Right atrium auricular region (tissue), 2 donors: ENCODE measurements at regions not wholly inside any gene's neighbourhood (a gene's known extent, or its start where the extent isn't known, plus 50 kb on each side); places are given as distances from the start of the nearest gene placed in this dataset.

Experiments used
- DNase-seq: peaks from one replicate; pipeline ENCODE4 v3.0.0-alpha.2; 2019; ENCODE audit warnings: low spot score
- H3K27ac ChIP-seq, 2 donors: fragments of 200-600 bp; sonication (generic); 1 replicate in 1 of 2; 2 replicates in 1 of 2; pipeline ENCODE4 v1.5.1; 2016 to 2019
- H3K27me3 ChIP-seq, 2 donors: fragments of 200-600 bp; sonication (generic); one replicate each; pipeline versions ENCODE4 v1.5.1 to v1.6.0; 2017 to 2019
- H3K36me3 ChIP-seq: fragments of 200-600 bp; sonication (generic); one replicate; pipeline ENCODE4 v1.5.1; 2016
- H3K4me1 ChIP-seq, 2 donors: fragments of 200-600 bp; sonication (generic); one replicate each; pipeline versions ENCODE4 v1.5.1 to v1.6.0; 2017 to 2019
- H3K4me3 ChIP-seq, 2 donors: fragments of 200-600 bp; sonication (generic); 1 replicate in 1 of 2; 2 replicates in 1 of 2; pipeline ENCODE4 v1.5.1; 2017 to 2019; ENCODE audit warnings: mild to moderate bottlenecking in 1 of 2, moderate library complexity in 1 of 2
- H3K9me3 ChIP-seq, 2 donors: fragments of 200-600 bp; sonication (generic); one replicate each; pipeline ENCODE4 v1.5.1; 2019
- CTCF ChIP-seq, 2 donors: fragments of 200-600 bp; sonication (generic); IDR thresholded peaks; one replicate each; pipeline ENCODE4 v1.5.1; 2019; ENCODE audit warnings: antibody characterized with exemption in 2 of 2

- Histone ChIP-seq H3K27me3 (no peaks in the 10 kb centered on the region), H3K4me1 (no peaks in the 10 kb centered on the region), H3K9me3 (peaks cover 0 to 4% of the 10 kb centered on the region in 2 donors), H3K36me3 (no peaks in the 10 kb centered on the region), H3K27ac (no peak overlapping the region), H3K4me3 (no peak overlapping the region)
- no peak for TF ChIP-seq CTCF (IDR thresholded peaks at IDR 0.05)
- DNase-seq, result no peak
These were observed 1035.9 kb downstream of the TRHDE start for GRCh38 chr12:73308079-73308478.

DNA sequence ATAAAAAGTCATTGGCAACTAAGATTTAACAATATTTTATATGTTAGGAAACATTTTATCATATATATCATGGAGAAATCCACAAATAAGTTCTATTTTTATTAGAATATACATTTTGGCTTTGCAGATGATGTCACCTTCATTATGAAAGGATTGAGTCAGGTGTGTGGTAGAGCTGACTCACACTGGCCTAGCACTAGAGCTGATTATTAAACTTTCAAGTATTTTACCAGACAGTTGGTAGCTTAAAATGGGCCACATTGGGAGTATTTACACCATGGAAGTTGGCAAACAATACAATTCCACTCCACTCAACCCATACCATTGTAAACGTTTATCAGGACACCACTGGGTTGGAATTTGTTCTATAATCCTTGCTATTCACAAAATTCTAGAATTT, 1036.6 kb downstream of the TRHDE start:
- Histone ChIP-seq H3K4me3 (no peak overlapping the region), H3K36me3 (no peaks in the 10 kb centered on the region), H3K4me1 (no peaks in the 10 kb centered on the region), H3K27ac (no peak overlapping the region), H3K9me3 (peaks cover 0 to 4% of the 10 kb centered on the region in 2 donors), H3K27me3 (no peaks in the 10 kb centered on the region)
- no peak for TF ChIP-seq CTCF (IDR thresholded peaks at IDR 0.05)
- no peak for DNase-seq

DNA sequence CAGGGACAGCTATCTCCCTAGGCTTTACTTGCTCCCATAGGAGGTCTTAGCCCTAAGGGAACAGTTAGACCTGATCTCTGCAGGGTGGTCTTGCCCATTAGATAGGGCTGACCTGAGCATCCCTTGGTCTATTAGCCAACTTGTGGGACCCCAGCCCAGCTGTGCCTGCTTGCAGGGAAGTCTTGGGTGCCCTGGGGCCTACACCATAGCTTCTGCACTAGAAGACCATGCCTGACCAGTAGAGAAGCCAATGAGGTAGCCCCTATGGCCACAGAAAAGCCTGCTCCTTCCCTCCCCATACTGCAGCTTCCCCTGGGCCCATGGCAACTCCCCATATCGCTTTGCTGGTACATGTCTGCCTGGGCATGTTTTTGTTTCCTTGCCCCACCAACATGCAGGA, 1049.1 kb downstream of the TRHDE start:
- TF ChIP-seq CTCF (IDR thresholded peaks at IDR 0.05), result no peak
- Histone ChIP-seq H3K36me3 (no peaks in the 10 kb centered on the region), H3K27me3 (no peaks in the 10 kb centered on the region), H3K4me3 (no peak overlapping the region), H3K4me1 (no peaks in the 10 kb centered on the region), H3K27ac (no peak overlapping the region), H3K9me3 (peaks cover 0 to 17% of the 10 kb centered on the region in 2 donors)
- DNase-seq, result no peak

DNA sequence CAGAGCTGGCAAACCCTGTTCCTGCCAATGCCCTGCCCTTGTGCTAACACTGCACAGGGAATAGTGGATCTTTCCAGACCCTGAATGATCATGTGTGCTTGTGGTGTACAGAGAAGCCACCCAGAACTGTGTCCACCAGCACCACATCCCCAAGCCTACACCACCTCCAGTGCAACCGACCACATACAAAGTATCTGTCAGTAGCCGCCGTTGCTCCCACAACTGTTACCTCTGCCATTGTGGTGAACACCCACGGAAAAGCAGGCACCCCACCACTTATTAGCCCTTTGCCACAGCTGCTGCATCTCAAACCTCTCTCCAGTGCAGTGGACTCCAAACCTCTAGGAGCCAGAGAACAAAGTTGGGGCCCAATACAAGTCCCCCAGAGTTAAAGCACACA, 1049.6 kb downstream of the TRHDE start:
- Histone ChIP-seq H3K27me3 (no peaks in the 10 kb centered on the region), H3K9me3 (peaks cover 0 to 17% of the 10 kb centered on the region in 2 donors), H3K4me3 (no peak overlapping the region), H3K27ac (no peak overlapping the region), H3K4me1 (no peaks in the 10 kb centered on the region), H3K36me3 (no peaks in the 10 kb centered on the region)
- TF ChIP-seq CTCF (IDR thresholded peaks at IDR 0.05), result no peak
- no peak for DNase-seq

DNA sequence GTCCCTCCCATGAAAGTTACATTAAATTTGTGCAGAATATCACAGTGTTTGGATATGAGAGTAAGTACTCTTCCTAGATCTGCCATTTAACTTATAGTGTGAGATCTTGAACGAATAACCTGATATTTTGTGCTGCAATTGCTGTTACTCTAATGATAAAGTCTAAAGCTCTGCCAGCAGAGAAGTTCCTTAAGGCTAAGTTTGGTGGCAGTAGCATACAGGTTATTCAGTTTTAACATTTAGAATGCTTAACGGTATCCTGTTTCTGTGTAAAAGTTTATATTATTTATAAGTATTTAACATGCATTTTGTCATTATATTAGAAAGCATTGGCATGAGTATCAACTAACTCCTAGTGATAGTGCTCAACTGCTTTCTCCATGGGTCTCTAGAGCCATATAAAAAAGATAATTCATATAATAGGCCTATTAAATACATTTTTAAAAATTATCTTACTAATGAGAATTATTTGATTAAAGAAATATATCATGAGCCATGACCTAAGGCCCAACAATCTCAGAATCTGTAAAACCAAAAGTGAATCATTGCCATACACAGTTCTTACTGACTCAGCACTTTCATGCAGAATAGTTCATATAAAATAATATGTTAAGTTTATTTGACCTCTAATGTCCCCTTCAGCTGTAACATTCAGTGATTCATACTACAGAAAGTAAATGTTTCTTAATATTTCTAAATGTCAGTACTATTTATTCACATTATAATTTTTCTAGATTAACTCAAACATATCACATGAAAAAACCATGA, 1058.6 kb downstream of the TRHDE start:
- no peaks in the 10 kb centered on the region for H3K4me1 ChIP-seq
- no peak for TF ChIP-seq CTCF (IDR thresholded peaks at IDR 0.05)
- H3K4me3 ChIP-seq, result no peak overlapping the region
- H3K9me3 ChIP-seq, result no peaks in the 10 kb centered on the region
- H3K36me3 ChIP-seq, result no peaks in the 10 kb centered on the region
- no peak overlapping the region for H3K27ac ChIP-seq
- H3K27me3 ChIP-seq, result no peaks in the 10 kb centered on the region
- DNase-seq, result no peak
